Adrenal gland (tissue), 9 donors: ENCODE measurements at regions not wholly inside any gene's neighbourhood (a gene's known extent, or its start where the extent isn't known, plus 50 kb on each side); places are given as distances from the start of the nearest gene placed in this dataset.

Experiments used
- DNase-seq, 7 donors: peaks; one replicate each; pipeline ENCODE4 v3.0.0-alpha.2; 2019 to 2020
- H3K27ac ChIP-seq, 5 donors: fragments of 200-600 bp; sonication (generic) in 4 of 5; 1 replicate in 3 of 5; 2 replicates in 2 of 5; pipeline versions ENCODE4 v1.5.1 to v1.8.0; 2016 to 2020; ENCODE audit warnings: mild to moderate bottlenecking in 1 of 5
- H3K27me3 ChIP-seq: fragments of 200-600 bp; 2 replicates; pipeline ENCODE4 v1.8.0; 2021
- H3K36me3 ChIP-seq, 2 donors: fragments of 200-600 bp; replicated peaks in 1 of 2; 1 replicate in 1 of 2; 2 replicates in 1 of 2; pipeline versions ENCODE4 v1.5.1 to v1.8.0; 2018 to 2022
- H3K4me1 ChIP-seq, 2 donors: fragments of 200-600 bp; replicated peaks in 1 of 2; 1 replicate in 1 of 2; 2 replicates in 1 of 2; pipeline versions ENCODE4 v1.5.1 to v1.8.0; 2018 to 2021
- H3K4me3 ChIP-seq, 4 donors: fragments of 200-600 bp; sonication (generic) in 3 of 4; one replicate each; pipeline ENCODE4 v1.5.1; 2016 to 2018
- H3K9me3 ChIP-seq, 3 donors: fragments of 200-600 bp; sonication (generic) in 1 of 3; replicated peaks in 1 of 3; 1 replicate in 2 of 3; 2 replicates in 1 of 3; pipeline versions ENCODE4 v1.5.1 to v1.8.0; 2016 to 2021
- POLR2A ChIP-seq, 2 donors: fragments of 450-650 bp; IDR thresholded peaks; one replicate each; pipeline ENCODE4 v1.6.1; 2017; ENCODE audit warnings: antibody characterized with exemption in 2 of 2, mild to moderate bottlenecking in 2 of 2, moderate library complexity in 1 of 2
- WGBS, 4 donors: extraction: QIAGEN DNeasy Blood & Tissue Kit in 2 of 4; methylation state at CpG; one replicate each; pipeline versions ENCODE4 v1.1.5 to v1.1.7; 2013 to 2017; 5-methylcytosine and 5-hydroxymethylcytosine counted together
- intact Hi-C, 2 donors: fragments of 100-400 bp; cut with DNase I; formaldehyde crosslinking; loops; one replicate each; pipeline versions ENCODE4 v1.14.1 to v1.15.0; 2022 to 2023
- TF ChIP-seq, protein P1 (sequence below), 6 experiments: fragments of 450-650 bp in 4 of 6; fragments of 200-600 bp in 2 of 6; sonication (generic) in 1 of 6; IDR thresholded peaks; 1 replicate in 5 of 6; 2 replicates in 1 of 6; pipeline versions ENCODE4 v1.5.1 to v1.8.0; 2016 to 2021; ENCODE audit warnings: antibody characterized with exemption in 6 of 6, mild to moderate bottlenecking in 2 of 6, moderate library complexity in 1 of 6
- donor health status: healthy with polysubstance abuse.
- donor health status: Bipolar disorder and iron deficiency.
- donor health status: DM: yes; HTN: yes; CAD: no.
- donor health status: DM: no; HTN: no; CAD: no.
- donor health status: DM: no; HTN: no; CAD: no.

DNA sequence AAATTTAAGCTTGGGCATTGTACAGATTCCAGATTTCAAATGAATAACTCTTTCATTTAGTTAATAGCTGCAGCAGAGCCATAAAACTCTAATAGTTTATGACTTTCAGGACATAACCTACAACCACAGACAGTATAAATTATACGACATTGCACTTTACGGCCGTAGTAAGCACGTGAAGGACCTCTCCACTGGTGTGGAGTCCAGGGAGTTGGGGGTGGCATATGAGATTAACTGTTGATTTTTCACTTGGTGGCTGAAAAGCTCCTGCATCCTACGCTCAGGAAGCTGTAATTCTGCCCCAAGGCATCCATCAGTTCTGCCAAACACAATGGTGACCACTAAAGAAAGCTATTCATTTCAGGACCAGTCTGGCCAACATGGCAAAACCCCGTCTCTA lies 376.2 kb downstream of the SOX11 start:
- H3K27ac ChIP-seq, result no peak overlapping the region
- no peak for DNase-seq
- TF ChIP-seq, protein P1, sequence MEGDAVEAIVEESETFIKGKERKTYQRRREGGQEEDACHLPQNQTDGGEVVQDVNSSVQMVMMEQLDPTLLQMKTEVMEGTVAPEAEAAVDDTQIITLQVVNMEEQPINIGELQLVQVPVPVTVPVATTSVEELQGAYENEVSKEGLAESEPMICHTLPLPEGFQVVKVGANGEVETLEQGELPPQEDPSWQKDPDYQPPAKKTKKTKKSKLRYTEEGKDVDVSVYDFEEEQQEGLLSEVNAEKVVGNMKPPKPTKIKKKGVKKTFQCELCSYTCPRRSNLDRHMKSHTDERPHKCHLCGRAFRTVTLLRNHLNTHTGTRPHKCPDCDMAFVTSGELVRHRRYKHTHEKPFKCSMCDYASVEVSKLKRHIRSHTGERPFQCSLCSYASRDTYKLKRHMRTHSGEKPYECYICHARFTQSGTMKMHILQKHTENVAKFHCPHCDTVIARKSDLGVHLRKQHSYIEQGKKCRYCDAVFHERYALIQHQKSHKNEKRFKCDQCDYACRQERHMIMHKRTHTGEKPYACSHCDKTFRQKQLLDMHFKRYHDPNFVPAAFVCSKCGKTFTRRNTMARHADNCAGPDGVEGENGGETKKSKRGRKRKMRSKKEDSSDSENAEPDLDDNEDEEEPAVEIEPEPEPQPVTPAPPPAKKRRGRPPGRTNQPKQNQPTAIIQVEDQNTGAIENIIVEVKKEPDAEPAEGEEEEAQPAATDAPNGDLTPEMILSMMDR (IDR thresholded peaks at IDR 0.05), result no peak
- TF ChIP-seq POLR2A (IDR thresholded peaks at IDR 0.05), result no peak
- H3K4me1 ChIP-seq, result no peaks in the 10 kb centered on the region
- H3K27me3 ChIP-seq, result no peaks in the 10 kb centered on the region
- intact Hi-C loops, result no loop called here
- H3K9me3 ChIP-seq, result no peaks in the 10 kb centered on the region
- H3K4me3 ChIP-seq, result no peak overlapping the region
- no peaks in the 10 kb centered on the region for H3K36me3 ChIP-seq
- 81 to 84% (median 83%) methylated on average over 6 of the region's 6 CpGs for WGBS, 4 donors

- Histone ChIP-seq H3K27me3 (no peaks in the 10 kb centered on the region), H3K36me3 (no peaks in the 10 kb centered on the region), H3K9me3 (no peaks in the 10 kb centered on the region), H3K4me3 (no peak overlapping the region), H3K27ac (no peak overlapping the region), H3K4me1 (no peaks in the 10 kb centered on the region)
- DNase-seq, result no peak
- intact Hi-C loops, result no loop called here
- WGBS, 4 donors, result 56 to 81% (median 71%) methylated on average over 3 to 5 of the region's 5 CpGs
- TF ChIP-seq, protein P1 (IDR thresholded peaks at IDR 0.05), result no peak
- no peak for TF ChIP-seq POLR2A (IDR thresholded peaks at IDR 0.05)
Observed at GRCh38 chr2:6069381-6069780, 377.2 kb downstream of the SOX11 start.

- TF ChIP-seq, protein P1 (IDR thresholded peaks at IDR 0.05), result no peak
- TF ChIP-seq POLR2A (IDR thresholded peaks at IDR 0.05), result no peak
- Histone ChIP-seq H3K27me3 (no peaks in the 10 kb centered on the region), H3K4me3 (no peak overlapping the region), H3K27ac (no peak overlapping the region), H3K36me3 (no peaks in the 10 kb centered on the region), H3K9me3 (no peaks in the 10 kb centered on the region), H3K4me1 (no peaks in the 10 kb centered on the region)
- no peak for DNase-seq
- 78 to 85% (median 81%) methylated on average over 4 of the region's 4 CpGs for WGBS, 4 donors
- intact Hi-C loops, result no loop called here
Observed at GRCh38 chr2:6071519-6071918, 379.3 kb downstream of the SOX11 start.

DNA sequence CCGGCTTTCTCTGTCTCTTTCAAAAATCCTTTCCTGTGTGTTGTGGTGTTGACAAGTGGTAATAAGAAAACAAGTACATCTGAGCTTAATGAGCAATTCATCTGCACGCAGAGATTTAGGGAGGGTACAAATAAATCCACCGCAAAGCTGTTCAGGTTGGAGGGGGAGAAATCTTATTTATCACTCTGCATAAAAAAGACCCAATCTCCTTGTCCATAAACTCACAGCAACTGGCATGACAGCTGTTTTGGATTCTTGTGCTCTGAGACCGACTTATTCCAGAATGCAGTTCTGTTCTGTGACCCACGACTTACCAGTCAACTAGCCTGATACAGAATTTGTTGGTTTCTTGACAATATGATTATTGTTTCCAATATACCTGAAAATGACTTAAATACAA lies 380.1 kb downstream of the SOX11 start:
- Histone ChIP-seq H3K9me3 (no peaks in the 10 kb centered on the region), H3K4me1 (no peaks in the 10 kb centered on the region), H3K36me3 (no peaks in the 10 kb centered on the region), H3K27me3 (no peaks in the 10 kb centered on the region), H3K4me3 (no peak overlapping the region), H3K27ac (no peak overlapping the region)
- no peak for DNase-seq
- intact Hi-C loops, result no loop called here
- TF ChIP-seq, protein P1 (IDR thresholded peaks at IDR 0.05), result no peak
- WGBS, 4 donors, result 82 to 89% (median 85%) methylated on average over 5 of the region's 5 CpGs
